T follicular helper cell (primary cell): ENCODE measurements at regions not wholly inside any gene's neighbourhood (a gene's known extent, or its start where the extent isn't known, plus 50 kb on each side); places are given as distances from the start of the nearest gene placed in this dataset.

ENCODE experiments used
- DNase-seq: peaks from one replicate; pipeline ENCODE4 v3.0.0-alpha.2; 2020; ENCODE audit warnings: low read depth

GRCh38 chr4:178275671-178276360, 833.6 kb upstream of the AGA start:
- DNase-seq, result no peak

- no peak for DNase-seq
Observed at GRCh38 chr4:178280362-178280761, 838.1 kb upstream of the AGA start.

GRCh38 chr4:178288462-178288861, 846.2 kb upstream of the AGA start:
- no peak for DNase-seq

- DNase-seq, result no peak
Observed at GRCh38 chr4:178293601-178294000, 851.4 kb upstream of the AGA start.

GRCh38 chr4:178296669-178297068, 854.4 kb upstream of the AGA start:
- no peak for DNase-seq

GRCh38 chr4:178306565-178306964, 864.3 kb upstream of the AGA start:
- DNase-seq, result no peak

- DNase-seq, result no peak
Observed at GRCh38 chr4:178309890-178310289, 867.7 kb upstream of the AGA start.

GRCh38 chr4:178311997-178312396, 869.8 kb upstream of the AGA start:
- no peak for DNase-seq

GRCh38 chr4:178314287-178314686, 872.0 kb upstream of the AGA start:
- no peak for DNase-seq

- DNase-seq, result no peak
Observed at GRCh38 chr4:178316211-178316610, 874.0 kb upstream of the AGA start.

GRCh38 chr4:178320003-178320402, 877.8 kb upstream of the AGA start:
- DNase-seq, result no peak

- no peak for DNase-seq
Observed at GRCh38 chr4:178322524-178323183, 880.4 kb upstream of the AGA start.

- DNase-seq, result no peak
Observed at GRCh38 chr4:178329226-178329872, 887.1 kb upstream of the AGA start.

GRCh38 chr4:178333355-178333754, 891.1 kb upstream of the AGA start:
- no peak for DNase-seq

GRCh38 chr4:178339769-178340168, 897.5 kb upstream of the AGA start:
- DNase-seq, result no peak

- DNase-seq, result no peak
Observed at GRCh38 chr4:178340468-178340867, 898.2 kb upstream of the AGA start.

GRCh38 chr4:178344096-178344495, 901.9 kb upstream of the AGA start:
- no peak for DNase-seq

- no peak for DNase-seq
Observed at GRCh38 chr4:178347111-178347510, 904.9 kb upstream of the AGA start.

- DNase-seq, result no peak
Observed at GRCh38 chr4:178349601-178350000, 907.4 kb upstream of the AGA start.

- no peak for DNase-seq
Observed at GRCh38 chr4:178351185-178351584, 908.9 kb upstream of the AGA start.

GRCh38 chr4:178356725-178357124, 914.5 kb upstream of the AGA start:
- DNase-seq, result no peak

GRCh38 chr4:178385481-178385880, 943.2 kb upstream of the AGA start:
- no peak for DNase-seq

GRCh38 chr4:178387756-178388155, 945.5 kb upstream of the AGA start:
- DNase-seq, result no peak
